Right forelimb (tissue), 1 donor: ENCODE measurements at regions not wholly inside any gene's neighbourhood (a gene's known extent, or its start where the extent isn't known, plus 50 kb on each side); places are given as distances from the start of the nearest gene placed in this dataset.
A peak's percentile ranks its signal among the peaks of the same experiment; 100 is the strongest.

Experiments
- DNase-seq: peaks from one replicate; pipeline ENCODE4 v3.0.0-alpha.2; 2018

DNA sequence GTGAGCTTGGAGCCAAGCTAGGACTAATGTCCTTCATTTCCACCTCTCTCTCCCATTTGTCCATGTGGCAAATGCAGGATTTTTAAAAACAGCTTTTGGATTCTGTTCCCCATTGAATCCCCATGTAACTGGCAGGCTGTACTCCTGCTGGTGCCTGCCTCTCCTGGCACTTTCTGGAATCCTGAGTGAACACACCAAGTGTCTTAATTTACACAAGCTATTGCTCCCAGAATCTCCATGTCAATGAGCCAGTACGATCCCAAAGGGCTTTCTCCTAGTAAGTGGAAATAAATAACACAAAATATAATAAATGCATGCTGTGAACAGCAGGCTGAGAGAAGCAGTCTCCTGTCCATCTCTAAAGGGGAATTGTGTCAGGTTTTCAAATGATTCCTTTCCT lies 88.4 kb upstream of the WWC1 start:
- DNase-seq, result no peak

DNA sequence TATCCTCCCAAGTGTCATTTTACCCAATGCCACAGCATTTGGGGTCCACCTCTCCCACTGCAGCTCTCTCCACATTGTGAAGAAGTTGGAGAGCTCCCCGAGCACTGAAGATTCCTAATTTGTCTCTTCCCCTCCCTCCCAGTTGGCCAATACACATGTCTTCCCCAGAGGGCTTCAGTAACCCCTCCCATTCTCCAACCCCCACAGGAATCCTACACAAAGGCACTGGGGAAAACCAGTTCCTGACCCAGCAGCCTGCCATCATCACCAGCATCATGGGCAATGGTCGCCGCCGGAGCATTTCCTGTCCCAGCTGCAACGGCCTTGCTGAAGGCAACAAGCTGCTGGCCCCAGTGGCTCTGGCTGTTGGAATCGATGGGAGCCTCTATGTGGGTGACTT lies 87.3 kb upstream of the WWC1 start:
- DNase-seq, result no peak

DNA sequence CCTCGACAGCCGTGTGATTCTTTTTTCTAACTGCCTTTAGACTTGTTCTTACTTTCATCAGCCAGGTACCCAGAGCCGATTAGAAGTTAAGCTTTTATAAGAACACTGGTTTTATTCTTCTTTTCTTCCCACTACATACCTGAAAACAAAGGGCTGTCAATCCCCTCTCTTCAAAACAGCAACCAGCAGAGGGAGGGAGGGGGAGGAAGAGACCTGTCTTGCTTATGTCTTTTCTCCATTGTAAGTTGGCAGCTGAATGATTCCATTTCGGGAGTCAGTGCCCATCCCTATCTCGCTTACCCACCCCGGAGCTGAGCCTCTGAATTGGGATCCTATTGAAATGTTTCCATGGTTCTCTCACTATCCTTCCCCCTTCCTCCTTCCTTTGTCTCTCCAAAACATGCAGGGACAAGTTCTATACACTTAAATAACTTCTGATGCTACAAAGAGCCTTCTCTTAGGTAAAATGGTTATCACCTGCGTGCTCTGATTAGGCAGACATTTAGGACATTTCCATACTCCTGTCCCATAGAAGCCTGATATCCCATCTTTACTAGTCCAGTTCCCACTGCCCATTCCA lies 83.9 kb upstream of the WWC1 start:
- DNase-seq, result no peak

DNA sequence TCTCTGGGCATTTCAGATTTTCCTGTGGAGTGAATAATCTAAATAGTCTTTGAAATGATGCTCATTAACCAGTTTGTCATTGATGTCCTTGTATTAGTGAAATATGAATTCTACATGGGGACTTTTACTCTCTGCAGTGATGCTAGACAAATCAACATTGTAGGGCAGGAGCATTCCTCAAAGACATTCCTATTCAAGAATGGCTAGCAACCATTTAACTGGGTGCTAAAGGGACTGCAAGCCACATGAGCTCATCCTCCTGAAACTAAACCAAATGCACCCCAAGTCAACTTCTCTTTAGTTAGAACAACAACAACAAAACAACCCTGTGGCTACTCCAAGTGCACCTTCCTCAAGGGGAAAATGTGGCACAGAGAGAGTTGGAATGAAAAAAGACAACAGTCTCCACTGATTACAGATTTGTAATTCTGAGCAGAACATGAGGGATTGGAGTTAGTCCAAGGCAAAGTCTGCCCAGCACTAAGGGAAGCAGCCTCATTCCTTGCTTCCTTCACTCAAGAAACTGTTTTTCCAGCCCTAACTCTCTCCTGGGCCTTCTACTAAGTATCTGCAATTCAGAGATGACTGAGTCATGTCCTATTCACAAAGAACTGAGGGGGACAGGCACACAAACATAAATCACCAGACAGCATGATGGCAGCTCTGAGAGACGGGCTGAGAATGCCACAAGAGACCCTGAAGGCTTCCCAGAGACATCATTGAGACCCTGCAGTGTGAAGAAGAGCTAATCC lies 82.0 kb upstream of the WWC1 start:
- no peak for DNase-seq

DNA sequence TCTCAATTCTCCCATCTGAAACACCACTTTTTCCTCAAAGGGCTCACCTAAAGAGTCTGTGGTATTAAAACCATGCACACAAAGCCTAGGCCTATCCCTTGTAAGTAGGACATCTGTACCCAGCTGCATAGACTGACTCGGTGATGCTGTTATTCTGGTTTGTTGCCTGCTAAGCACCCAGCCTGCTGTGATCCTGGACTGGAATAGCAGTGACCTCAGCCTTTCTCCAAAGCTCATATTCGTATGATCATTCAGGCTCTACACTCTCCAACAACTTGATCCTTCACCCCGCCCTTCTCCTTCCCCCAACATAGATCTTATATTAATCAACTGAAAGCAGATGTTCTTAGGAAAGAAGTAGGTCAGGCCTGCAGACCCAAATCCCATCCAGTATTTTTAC lies 81.4 kb upstream of the WWC1 start:
- DNase-seq, result no peak

DNA sequence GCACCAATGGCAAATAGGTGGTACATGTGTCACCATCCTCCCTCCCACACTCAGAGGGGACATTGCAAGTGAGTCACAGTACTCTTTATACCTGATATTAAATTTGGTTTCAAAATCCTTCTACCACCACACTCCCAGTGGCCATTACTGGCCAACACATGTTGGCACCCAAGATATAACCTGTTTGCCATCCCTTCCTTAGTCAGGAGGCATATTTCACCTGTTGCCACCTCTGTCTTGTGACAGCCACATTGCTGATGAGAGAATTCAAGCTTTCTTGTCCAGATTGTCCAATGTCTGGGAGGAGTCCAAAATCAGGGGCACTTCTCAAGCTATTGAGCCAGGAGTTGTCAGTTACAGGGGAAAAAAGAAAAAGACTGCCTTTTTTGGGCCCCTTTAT lies 80.2 kb upstream of the WWC1 start:
- no peak for DNase-seq

DNA sequence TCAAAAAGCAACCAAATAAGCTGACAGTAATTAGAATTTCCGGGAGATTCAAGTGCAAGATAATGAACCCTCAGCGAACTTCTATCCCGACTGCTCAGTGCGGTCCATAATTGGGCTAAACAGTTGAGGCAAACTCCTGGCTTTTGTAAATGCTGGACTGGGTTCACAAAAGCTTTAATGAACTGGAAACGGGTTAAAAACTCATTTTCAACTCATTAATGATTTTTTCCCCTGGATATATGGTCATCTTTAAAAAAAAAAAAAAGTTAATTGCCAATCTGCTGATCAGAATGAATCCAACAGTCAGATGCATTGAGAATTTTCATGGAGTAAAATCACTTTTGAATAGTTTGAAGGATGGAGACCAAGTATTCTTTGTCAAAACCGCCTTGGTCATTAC lies 79.5 kb upstream of the WWC1 start:
- DNase-seq, result no peak

DNA sequence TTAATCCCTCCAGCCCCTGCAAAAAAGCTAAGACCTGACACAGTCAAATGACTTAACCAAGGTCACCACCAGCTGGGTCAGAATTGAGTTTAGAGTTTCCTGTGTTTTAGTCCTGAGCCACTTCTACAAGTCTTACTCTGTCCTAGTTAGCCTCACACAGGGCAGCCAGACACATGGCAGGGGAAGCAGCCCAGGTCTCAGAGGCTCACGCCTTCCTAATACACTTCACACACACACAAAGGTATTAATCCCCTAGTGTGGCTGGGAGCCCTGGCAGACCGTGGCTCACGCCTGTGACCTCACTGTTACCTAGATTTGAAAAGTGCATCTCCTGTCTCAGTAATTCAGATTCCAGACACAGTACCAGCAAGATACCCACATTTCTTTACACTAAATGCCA lies 77.4 kb upstream of the WWC1 start:
- DNase-seq, result no peak

DNA sequence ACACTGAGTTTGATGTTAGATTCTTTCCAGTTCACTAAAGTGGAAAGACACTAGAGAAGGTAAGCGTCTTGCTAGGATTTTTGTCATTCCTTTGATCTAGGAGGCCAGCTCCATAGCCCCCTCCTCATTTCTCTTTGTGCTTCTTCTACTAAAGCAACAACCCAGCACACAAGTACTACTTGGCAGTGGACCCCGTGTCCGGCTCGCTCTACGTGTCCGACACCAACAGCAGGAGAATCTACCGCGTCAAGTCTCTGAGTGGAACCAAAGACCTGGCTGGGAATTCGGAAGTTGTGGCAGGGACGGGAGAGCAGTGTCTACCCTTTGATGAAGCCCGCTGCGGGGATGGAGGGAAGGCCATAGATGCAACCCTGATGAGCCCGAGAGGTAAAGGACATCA lies 76.6 kb upstream of the WWC1 start:
- no peak for DNase-seq

DNA sequence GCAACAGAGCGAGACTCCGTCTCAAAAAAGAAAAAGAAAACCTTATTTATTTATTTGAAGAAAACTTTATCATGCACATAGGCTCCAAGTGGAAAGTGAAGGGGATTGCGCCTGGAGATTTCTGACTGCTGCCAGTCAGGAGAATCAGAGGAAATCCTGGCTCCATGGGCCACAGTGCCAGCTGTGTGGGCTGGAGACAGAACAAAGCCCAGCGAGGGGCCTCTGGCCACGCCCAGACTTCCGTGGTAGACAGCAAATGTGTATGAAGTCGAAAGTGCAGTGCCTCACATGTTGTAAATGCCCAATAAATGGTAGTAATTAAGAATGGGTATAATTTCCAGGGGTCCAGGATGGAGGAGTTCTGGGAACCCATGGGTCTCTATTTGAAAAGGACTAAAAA lies 75.8 kb upstream of the WWC1 start:
- DNase-seq, result no peak

DNA sequence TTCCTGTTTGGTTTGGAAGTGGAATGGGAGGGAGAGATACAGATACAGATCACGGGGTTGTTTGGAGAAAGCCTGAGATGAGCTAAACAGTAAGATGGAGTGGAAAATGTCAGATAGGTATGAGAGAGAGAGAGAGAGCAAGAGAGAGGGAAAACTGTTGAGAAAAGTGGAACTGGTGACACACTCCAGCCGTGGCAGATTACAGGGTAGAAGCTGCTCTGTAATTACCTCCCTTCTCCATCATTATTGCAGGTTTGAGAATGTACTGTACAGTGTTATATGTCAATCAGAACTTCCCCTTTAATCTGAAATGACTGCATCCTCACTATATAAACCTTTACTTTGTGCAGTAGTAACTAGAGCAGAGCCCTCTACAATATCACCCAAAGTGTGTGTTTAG lies 74.5 kb upstream of the WWC1 start:
- no peak for DNase-seq

DNA sequence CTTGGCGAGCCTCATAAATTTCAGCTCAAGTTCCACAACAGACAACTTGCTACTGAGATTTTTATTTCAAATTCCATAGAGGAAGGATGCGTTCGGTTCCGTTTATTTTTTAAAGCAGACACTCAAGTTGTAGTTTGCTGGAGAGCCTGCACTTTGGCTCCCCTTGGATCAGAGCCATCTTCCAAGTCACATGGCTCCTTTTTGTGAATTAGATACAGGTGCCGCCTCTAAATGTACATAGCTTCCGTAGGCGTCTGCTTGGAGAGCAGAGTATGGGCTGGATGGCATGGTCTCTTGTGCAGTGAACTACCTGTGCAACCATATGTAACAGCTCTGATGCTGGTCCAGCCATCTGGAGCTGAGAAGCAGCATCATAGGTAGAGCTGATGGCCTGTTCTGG lies 73.9 kb upstream of the WWC1 start:
- DNase-seq, result no peak

DNA sequence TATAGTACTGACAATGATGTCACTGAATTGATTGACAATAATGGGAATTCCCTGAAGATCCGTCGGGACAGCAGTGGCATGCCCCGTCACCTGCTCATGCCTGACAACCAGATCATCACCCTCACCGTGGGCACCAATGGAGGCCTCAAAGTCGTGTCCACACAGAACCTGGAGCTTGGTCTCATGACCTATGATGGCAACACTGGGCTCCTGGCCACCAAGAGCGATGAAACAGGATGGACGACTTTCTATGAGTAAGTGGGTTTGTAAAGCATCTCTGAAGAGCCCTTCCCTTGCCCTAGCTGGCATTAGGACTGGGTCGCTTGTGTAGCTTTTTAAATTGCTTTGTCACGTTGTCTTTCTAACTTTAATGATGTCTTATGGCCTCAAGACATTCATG lies 72.7 kb upstream of the WWC1 start:
- DNase-seq, result no peak

DNA sequence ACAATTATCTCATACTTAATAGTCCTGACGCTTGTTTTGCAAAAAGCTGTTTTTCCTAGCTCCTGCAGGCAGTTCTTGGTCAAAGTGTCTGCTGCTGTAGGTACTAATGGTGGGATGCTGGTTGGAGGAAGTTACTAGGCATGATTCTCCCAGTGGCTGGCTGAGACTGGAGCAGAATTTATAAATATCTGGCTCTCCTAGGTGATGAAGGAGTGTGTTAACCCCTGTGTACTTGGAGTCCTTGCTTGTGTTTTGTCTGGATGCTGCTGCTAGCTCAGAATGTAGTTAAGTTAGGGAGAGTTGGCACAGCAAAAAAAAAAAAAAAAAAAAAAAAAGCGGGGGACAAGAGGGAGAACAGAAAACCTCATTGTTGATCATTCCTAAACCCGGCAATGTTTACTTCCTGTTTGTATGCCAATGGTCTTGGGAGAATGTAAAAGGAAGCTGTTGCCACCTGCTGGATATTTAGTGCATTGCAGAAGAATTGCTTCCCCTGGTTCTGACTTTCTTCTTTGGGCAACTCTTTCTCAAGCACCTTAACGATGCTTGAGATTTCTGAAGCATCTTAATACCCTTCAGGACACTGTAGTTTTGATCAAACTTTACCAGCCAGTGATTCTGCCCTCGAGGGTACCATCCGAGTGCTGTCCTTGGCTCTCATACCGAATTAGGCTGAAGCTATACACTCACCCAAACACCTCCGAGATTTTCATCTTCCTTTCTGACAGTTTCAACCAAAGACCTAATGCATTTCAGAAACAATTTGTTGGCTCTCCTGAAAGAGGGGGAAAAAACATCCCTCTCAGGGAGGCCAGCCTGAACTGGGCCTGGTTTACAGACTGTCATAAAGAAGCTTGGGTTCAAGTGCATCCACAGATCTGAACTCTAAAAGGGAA lies 71.7 kb upstream of the WWC1 start:
- peak; percentile 56 for DNase-seq

DNA sequence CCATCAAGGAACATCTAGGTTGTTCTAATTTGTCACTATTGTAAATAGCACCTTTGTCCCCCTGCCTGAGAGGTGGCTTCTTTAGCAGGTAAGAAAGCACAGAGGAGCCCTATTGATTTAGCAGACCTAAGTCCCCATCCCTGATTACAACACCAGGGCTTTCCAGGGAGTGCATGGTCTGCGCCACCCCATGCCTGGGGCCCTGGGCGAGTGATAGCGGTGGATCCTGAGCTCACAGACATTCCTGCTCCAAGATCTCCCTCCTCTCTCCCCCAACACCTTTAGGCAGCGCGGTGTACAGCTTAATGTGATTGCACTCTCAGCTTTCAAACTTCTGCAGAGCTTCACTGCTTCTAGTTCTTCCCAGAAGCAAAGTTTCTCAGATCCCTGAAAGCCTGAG lies 67.4 kb upstream of the WWC1 start:
- no peak for DNase-seq

DNA sequence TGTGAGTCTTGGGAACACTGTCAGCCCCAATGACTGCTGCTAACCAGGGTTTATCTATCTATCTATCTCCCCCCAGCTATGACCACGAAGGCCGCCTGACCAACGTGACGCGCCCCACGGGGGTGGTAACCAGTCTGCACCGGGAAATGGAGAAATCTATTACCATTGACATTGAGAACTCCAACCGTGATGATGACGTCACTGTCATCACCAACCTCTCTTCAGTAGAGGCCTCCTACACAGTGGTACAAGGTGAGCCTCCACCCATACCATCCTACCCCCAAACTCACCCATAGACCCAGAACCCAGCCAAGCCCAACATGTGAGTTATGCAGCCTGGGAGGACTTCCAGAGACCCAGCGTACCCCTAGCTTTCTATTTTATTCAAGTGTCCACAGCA lies 65.4 kb upstream of the WWC1 start:
- no peak for DNase-seq

DNA sequence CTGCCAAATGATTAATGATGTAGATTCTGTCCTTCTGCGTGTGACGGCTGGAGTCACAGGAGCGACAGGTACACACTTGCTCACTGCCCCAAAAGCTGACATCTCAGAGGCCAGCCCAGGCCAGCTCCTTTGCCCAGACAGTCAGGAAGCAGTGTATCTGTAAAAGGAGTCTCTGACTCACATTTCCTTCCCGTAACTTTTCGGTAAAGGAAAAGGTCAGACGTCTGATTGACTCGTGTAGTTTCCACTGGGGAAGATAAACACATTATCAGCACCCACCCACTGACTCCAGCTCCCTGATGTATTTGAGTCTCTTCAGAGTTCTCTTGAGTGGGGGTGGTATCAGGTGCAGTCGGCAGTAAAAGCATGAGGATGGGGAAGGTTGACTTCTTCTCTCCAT lies 64.4 kb upstream of the WWC1 start:
- no peak for DNase-seq

DNA sequence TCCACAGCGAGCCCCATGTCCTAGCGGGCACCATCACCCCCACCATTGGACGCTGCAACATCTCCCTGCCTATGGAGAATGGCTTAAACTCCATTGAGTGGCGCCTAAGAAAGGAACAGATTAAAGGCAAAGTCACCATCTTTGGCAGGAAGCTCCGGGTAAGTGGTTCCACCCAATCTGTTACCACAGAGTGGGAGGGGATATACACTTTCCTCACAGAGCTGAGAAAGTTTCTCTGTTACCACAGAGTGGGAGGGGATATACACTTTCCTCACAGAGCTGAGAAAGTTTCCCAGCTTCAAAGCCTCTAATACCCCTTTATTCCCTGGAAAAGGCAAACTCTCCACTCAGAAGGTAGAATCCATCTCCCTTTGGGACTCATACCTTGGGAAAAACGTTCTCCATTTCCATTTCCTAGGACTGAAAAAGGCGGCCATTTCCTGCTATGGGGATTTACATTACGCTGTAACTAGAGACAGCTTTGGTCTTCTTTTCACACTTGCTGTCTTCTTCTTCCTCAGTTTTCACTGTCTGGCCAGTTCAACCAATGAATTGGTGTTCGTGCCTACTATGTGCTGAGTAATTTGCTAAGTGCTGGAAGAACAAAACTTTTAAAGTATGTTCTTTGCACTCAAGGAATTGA lies 63.4 kb upstream of the WWC1 start:
- no peak for DNase-seq

DNA sequence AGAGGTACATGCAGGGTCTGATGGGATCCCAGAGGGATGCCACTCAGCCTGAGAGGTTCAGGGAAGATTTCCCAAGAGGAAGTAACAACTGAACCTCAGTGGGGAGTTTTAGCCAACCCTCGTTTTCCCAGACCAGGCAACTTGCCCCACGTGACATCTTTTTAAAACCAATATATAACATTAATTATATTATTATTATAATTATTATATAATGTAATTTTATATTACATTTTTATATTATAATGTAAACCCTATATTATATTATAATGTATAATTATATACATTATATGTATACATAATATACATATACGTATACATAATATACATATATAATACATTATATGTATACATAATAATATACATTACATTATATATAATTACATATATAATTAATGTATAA lies 62.8 kb upstream of the WWC1 start:
- DNase-seq, result no peak

DNA sequence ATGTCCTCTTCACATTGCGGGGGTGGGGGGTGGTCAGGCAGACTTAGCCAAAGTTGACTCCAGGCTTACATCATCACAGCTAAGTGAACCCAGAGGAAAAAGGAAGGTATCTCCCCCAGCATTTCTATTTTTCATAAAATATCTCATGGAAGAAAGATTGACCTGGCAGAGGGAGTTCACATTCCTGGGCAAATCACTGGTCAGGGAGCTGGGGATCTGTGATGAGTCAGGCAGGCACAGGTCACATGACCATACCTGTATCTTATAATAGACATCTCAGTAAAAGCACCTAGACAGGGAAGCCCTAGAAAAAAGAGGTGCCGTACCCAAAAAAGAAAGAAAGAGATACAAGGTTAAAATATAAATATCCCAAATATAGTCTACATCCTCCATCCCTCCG lies 57.3 kb upstream of the WWC1 start:
- DNase-seq, result no peak

DNA sequence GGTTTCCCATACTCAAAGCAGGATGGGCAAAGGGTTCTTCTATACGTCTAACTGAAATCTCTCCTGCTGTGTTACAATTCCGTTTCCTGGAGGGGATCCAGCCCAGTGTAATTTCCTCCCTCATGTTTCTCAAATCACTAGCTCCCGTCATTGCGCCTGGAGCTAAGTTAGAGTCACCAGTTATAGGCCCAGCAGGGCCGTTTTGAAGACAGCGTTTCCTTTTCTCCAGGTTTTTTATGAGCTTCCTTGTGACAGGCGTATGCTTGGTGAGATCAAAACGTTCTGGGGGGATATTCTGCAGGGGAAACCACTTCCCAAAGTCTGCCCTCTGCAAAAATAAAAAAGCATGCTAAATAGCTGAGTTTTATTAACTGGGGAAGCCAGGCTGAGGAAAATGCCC lies 53.0 kb upstream of the WWC1 start:
- DNase-seq, result no peak

DNA sequence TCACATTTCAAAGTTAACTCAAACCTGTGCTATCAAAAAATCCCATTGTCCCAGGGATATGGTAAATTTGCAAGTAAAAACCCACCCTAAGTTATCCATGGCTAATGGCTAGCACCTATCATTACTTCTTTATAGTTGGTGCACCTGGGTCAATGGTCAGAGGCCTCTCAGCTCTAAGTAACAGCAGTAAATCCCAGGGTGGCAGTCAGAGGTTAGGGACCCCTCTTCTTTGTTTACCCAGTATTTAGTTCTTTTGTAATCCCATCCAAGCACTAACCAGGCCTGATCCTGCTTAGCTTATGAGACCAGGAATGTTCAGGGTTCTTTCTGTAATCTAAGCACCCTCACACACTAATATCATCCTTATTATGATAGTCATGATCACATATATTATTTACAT lies 52.1 kb upstream of the WWC1 start:
- DNase-seq, result no peak
